ENCODE measurements at regions not wholly inside any gene's neighbourhood (a gene's known extent, or its start where the extent isn't known, plus 50 kb on each side); places are given as distances from the start of the nearest gene placed in this dataset.

GRCh38 chr13:72530471-72530870, 197.0 kb downstream of the MZT1 start:
- DNase-seq (ENCODE audit: low read depth) = peak; percentile 31

GRCh38 chr13:72527333-72527732, 200.1 kb downstream of the MZT1 start:
- no peak for DNase-seq (ENCODE audit: low read depth)

DNA sequence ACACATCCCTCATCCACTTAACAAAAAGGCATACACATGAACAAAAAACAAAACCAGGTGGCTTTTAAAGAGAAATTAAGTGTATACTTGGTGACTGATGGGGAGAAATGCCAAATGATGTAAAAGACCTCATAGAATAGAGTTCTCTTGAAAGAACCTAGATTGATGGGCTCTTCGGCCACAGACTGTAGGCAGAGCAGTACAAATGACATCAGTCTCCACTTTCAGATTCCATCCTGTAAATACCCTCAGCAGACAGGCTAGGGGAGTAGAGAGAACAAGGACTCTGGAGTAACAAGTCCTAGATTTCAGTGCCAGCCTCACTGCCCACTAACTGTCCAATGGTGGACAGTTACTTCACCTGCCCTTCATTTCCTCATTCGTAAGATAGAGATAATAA, 203.8 kb downstream of the MZT1 start:
- DNase-seq (ENCODE audit: low read depth) = no peak

GRCh38 chr13:72523049-72523448, 204.4 kb downstream of the MZT1 start:
- no peak for DNase-seq (ENCODE audit: low read depth)

- no peak for DNase-seq (ENCODE audit: low read depth)
These were observed 205.3 kb downstream of the MZT1 start for GRCh38 chr13:72521940-72522661.

DNA sequence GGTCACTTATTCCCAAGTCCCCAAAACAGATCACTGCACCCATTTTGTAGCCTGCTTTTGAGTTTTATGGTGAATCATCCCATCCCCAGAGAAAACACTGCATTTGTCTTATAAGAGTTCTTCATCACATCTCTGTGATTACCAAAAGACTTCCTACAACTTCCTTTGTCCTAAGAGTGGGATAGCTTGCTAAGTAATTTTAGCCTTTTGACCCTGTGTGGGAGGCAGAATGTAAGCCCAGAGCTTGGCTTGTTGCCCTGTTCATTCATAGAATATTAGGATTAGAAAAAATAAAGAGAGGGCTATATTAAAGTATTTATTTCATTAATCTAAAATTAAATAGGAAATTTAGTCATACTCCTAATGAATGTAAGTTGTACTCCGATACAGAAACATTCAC, 213.3 kb downstream of the MZT1 start:
- no peak for DNase-seq (ENCODE audit: low read depth)

- no peak for DNase-seq (ENCODE audit: low read depth)
These were observed 219.0 kb downstream of the MZT1 start for GRCh38 chr13:72508392-72508791.

DNA sequence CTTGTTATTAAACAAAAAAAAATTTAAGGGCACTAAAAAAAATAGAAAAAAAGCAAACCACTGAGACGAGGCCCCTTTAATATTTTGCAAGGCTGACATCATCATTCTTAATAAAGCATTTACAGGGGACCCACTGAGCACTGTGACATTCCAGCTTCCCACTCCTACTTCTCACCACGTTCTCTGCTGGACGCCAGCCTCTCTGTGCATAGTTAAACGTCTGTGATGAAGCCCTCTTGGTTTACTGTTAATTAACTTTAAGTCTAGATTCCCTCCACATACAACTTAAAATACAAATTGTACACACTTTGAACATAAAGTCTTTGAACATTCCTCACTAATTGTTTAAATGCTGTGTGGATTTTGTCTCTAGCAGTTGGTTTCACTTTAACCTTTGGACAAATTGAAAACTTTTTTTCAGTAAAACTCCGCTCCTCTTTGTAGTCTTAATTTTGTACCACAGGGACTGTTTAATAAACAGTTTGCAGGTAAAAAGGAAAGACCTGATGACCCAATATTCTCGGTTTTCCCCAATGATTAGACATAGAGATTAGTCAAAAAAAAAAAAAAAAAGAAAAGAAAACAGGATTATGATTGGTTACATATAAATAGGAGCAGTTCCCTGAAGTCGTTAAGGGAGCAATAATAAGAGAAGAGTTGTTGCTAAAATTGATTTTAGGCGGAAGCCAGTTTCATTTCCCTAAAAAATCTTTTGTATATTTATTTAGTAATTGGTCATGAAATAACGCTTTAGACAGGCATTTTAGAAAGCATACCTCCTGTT, 219.8 kb downstream of the MZT1 start:
- DNase-seq (ENCODE audit: low read depth) = peak; percentile 7

GRCh38 chr13:72506706-72507105, 220.7 kb downstream of the MZT1 start:
- no peak for DNase-seq (ENCODE audit: low read depth)

GRCh38 chr13:72505376-72505775, 222.1 kb downstream of the MZT1 start:
- no peak for DNase-seq (ENCODE audit: low read depth)

- DNase-seq (ENCODE audit: low read depth) = peak; percentile 13
These were observed 223.1 kb downstream of the MZT1 start for GRCh38 chr13:72504131-72504841.

DNA sequence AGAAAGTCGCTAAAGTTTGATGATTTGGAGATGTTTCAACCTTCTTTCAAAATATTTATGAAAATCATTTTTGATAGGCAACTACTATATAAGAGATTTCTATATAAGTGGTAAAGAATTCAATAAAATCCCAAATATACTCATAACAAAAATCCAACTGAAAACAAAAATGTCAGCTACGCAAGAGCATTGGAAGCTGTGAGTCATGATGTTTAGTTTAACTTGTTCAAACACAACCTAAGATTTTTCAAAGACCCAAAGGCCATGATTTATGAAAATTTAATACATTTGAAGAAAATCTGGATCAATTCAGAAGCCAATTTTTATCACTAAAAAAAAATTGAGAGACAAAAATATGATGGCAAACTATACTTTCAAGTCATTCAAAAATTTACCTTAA, 226.6 kb downstream of the MZT1 start:
- DNase-seq (ENCODE audit: low read depth) = no peak

GRCh38 chr13:72495681-72496080, 231.7 kb downstream of the MZT1 start:
- no peak for DNase-seq (ENCODE audit: low read depth)

DNA sequence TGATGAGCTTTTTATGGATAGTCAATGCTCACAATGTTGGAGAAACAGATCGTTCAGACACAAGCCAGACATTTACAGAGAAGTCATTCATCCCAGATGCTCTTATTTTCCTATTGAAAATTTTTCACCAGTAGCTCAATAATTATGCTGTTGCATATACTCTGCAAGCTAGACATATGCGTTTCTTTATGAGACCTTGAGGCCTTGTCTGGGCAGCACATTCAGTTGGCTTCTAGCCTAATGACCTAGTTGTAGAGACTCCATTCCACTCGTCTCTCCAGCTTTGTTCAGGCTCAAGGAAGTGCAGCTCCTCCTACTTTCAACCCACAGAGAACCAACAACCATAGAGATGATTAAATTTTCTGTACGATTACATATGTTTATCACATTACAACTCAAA, 237.7 kb downstream of the MZT1 start:
- no peak for DNase-seq (ENCODE audit: low read depth)

DNA sequence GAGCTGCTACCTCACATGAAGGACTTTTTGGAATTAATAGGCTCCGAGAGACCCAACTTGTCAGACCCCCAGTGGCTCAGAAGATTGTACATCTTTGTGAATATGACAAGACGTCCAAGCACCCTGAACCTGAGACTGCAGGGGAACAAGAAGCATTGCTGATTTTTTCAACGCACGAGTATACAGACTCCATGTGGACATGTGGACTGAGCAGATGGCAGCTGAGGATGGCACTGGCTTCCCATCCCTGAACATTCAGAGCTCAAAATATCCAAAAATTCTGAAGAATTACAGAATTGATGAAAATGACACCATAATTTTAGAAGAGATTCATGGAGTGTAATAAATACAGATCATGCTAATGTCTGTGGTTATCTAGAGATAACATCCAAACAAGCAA, 254.1 kb downstream of the MZT1 start:
- no peak for DNase-seq (ENCODE audit: low read depth)

- DNase-seq (ENCODE audit: low read depth) = no peak
These were observed 257.5 kb downstream of the MZT1 start for GRCh38 chr13:72469906-72470305.

- peak; percentile 8 for DNase-seq (ENCODE audit: low read depth)
These were observed 263.9 kb downstream of the MZT1 start for GRCh38 chr13:72463561-72463960.

- DNase-seq (ENCODE audit: low read depth) = peak; percentile 14
These were observed 264.7 kb downstream of the MZT1 start for GRCh38 chr13:72462726-72463125.

- peak; percentile 0 for DNase-seq (ENCODE audit: low read depth)
These were observed 265.3 kb downstream of the MZT1 start for GRCh38 chr13:72462166-72462565.

- peak; percentile 56 for DNase-seq (ENCODE audit: low read depth)
These were observed 268.7 kb downstream of the MZT1 start for GRCh38 chr13:72458701-72459100.

GRCh38 chr13:72457151-72457550, 270.3 kb downstream of the MZT1 start:
- DNase-seq (ENCODE audit: low read depth) = no peak

- DNase-seq (ENCODE audit: low read depth) = no peak
These were observed 270.9 kb downstream of the MZT1 start for GRCh38 chr13:72456486-72456885.

DNA sequence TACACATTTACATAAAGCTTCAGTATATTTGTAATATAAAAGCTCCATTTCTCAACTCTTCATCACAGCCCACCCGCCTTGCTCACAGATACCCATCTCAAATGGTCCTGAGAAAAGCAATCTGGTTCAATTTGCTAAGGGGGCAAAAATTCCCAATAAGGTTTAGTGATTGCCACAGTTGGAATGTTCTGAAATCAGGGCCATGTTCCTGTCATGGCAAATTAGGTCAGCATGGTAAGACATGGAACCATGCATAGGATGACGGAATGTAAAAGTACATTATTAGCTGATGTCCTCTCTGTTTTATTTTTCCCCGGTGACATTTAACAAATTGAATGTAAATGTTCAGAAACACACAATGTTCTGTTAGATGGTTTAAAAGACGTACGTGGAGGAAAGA, 274.3 kb downstream of the MZT1 start:
- no peak for DNase-seq (ENCODE audit: low read depth)
